B cell (primary cell): ENCODE measurements at regions not wholly inside any gene's neighbourhood (a gene's known extent, or its start where the extent isn't known, plus 50 kb on each side); places are given as distances from the start of the nearest gene placed in this dataset.

Experiments
- CTCF ChIP-seq: fragments of 200-600 bp; IDR thresholded peaks from one replicate; pipeline ENCODE4 v1.8.0; 2022; ENCODE audit warnings: antibody characterized with exemption, mild to moderate bottlenecking
- EZH2 ChIP-seq: IDR thresholded peaks from 2 replicates; pipeline ENCODE4 v1.6.1; 2012; ENCODE audit warnings: borderline replicate concordance, low read depth, mild to moderate bottlenecking, moderate library complexity, low read length; ENCODE audit not compliant: insufficient read depth, poor library complexity, severe bottlenecking

GRCh38 chr10:113458451-113458850, 94.4 kb upstream of the HABP2 start:
- TF ChIP-seq CTCF (no peak), EZH2 (no peak)
